SJSA1 (cell line): ENCODE measurements at regions not wholly inside any gene's neighbourhood (a gene's known extent, or its start where the extent isn't known, plus 50 kb on each side); places are given as distances from the start of the nearest gene placed in this dataset.
A peak's percentile ranks its signal among the peaks of the same experiment; 100 is the strongest.
"Not testable (repeated sequence)": the region's sequence is repeated elsewhere in the genome, so short reads cannot be mapped to it uniquely, and the experiment has no call there.

Experiments
- DNase-seq, 2 experiments: peaks; one replicate each; pipeline ENCODE4 v3.0.0-alpha.2; 2015 to 2020; ENCODE audit warnings: low spot score in 2 of 2, low read depth in 1 of 2
- H3K27ac ChIP-seq: fragments of 250-450 bp; sonication (Bioruptor Pico); 2 replicates; pipeline ENCODE4 v1.5.1; 2020; ENCODE audit warnings: mild to moderate bottlenecking, moderate library complexity
- H3K27me3 ChIP-seq: fragments of 250-450 bp; sonication (Bioruptor Pico); replicated peaks from 2 replicates; pipeline ENCODE4 v1.5.1; 2020; ENCODE audit warnings: mild to moderate bottlenecking, moderate library complexity
- H3K36me3 ChIP-seq: fragments of 250-450 bp; sonication (Bioruptor Pico); 2 replicates; pipeline ENCODE4 v1.5.1; 2020; ENCODE audit warnings: mild to moderate bottlenecking
- H3K4me1 ChIP-seq: fragments of 250-450 bp; sonication (Bioruptor Pico); replicated peaks from 2 replicates; pipeline ENCODE4 v1.6.1; 2021; ENCODE audit warnings: mild to moderate bottlenecking
- H3K4me3 ChIP-seq: fragments of 250-450 bp; sonication (Bioruptor Pico); 2 replicates; pipeline ENCODE4 v1.5.1; 2020; ENCODE audit warnings: mild to moderate bottlenecking
- H3K9me3 ChIP-seq: fragments of 250-450 bp; sonication (Bioruptor Pico); replicated peaks from 2 replicates; pipeline ENCODE4 v1.5.1; 2020; ENCODE audit warnings: mild to moderate bottlenecking

- H3K27ac ChIP-seq = no peak overlapping the region
- DNase-seq = no peak
- H3K9me3 ChIP-seq = no peaks in the 10 kb centered on the region
- H3K27me3 ChIP-seq = no peaks in the 10 kb centered on the region
- no peak overlapping the region for H3K4me3 ChIP-seq
- H3K36me3 ChIP-seq = no peaks in the 10 kb centered on the region
- no peaks in the 10 kb centered on the region for H3K4me1 ChIP-seq
These were observed 156.7 kb upstream of the NEGR1 start for GRCh38 chr1:72439036-72439435.

- Histone ChIP-seq H3K36me3 (no peaks in the 10 kb centered on the region), H3K27me3 (no peaks in the 10 kb centered on the region), H3K4me1 (no peaks in the 10 kb centered on the region), H3K9me3 (no peaks in the 10 kb centered on the region), H3K27ac (no peak overlapping the region), H3K4me3 (no peak overlapping the region)
- no peak for DNase-seq
These were observed 155.9 kb upstream of the NEGR1 start for GRCh38 chr1:72438270-72438669.

GRCh38 chr1:72435025-72435424, 152.7 kb upstream of the NEGR1 start:
- DNase-seq = no peak
- no peaks in the 10 kb centered on the region for H3K4me1 ChIP-seq
- H3K27me3 ChIP-seq = no peaks in the 10 kb centered on the region
- no peak overlapping the region for H3K27ac ChIP-seq
- no peak overlapping the region for H3K4me3 ChIP-seq
- no peaks in the 10 kb centered on the region for H3K9me3 ChIP-seq
- H3K36me3 ChIP-seq = no peaks in the 10 kb centered on the region

DNA sequence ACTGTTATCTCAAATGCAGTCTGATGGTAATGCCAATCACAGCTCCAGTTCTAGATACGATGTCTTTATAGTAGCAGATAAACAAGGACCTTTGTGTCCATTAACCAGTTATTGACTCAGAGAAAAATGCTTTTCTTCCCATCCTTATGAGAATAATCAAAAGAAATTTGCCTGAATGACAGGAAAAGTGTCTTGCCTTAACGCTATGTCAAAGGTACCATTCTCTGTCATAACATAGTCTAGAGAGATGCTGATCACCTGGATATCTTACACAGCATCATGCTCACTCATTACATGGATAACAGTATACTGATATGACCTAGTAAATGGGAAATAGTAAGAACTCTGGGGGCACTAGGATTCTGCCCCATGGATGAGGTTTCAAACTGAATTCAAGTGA, 151.7 kb upstream of the NEGR1 start:
- Histone ChIP-seq H3K4me1 (no peaks in the 10 kb centered on the region), H3K27ac (no peak overlapping the region), H3K36me3 (no peaks in the 10 kb centered on the region), H3K4me3 (no peak overlapping the region), H3K9me3 (no peaks in the 10 kb centered on the region), H3K27me3 (no peaks in the 10 kb centered on the region)
- DNase-seq = no peak

- Histone ChIP-seq H3K4me1 (no peaks in the 10 kb centered on the region), H3K9me3 (no peaks in the 10 kb centered on the region), H3K4me3 (no peak overlapping the region), H3K27ac (no peak overlapping the region), H3K36me3 (no peaks in the 10 kb centered on the region), H3K27me3 (no peaks in the 10 kb centered on the region)
- no peak for DNase-seq
These were observed 151.3 kb upstream of the NEGR1 start for GRCh38 chr1:72433591-72433990.

DNA sequence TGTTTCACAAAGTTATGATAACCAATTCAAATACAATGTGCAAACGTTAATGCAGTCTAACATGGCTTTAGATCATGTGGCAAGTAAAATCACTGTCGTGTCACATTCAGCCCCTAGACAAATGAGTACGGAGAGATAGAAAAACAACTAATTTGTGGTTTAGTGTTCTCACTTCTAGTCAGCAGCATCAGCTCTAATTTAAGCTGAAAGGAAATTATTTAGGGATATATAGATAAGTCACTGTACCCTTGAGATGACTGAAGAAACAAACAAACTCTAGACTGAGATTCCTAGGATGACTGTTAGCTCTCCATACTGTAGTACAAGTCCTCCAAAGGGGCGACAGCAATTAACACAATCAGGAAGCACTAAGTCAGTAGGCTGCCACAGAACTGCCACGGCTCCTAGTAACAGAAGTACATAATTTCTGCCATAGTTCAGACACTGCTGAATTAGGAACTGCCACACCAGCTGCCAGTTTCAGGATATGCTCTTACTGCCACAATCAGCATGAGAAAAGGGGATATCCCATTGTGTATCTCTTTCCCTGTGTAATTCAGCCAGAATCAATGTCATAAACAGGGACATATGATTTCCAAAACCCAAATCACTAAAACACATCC, 150.4 kb upstream of the NEGR1 start:
- Histone ChIP-seq H3K4me1 (no peaks in the 10 kb centered on the region), H3K9me3 (no peaks in the 10 kb centered on the region), H3K27me3 (no peaks in the 10 kb centered on the region), H3K4me3 (no peak overlapping the region), H3K27ac (no peak overlapping the region), H3K36me3 (no peaks in the 10 kb centered on the region)
- DNase-seq = no peak

DNA sequence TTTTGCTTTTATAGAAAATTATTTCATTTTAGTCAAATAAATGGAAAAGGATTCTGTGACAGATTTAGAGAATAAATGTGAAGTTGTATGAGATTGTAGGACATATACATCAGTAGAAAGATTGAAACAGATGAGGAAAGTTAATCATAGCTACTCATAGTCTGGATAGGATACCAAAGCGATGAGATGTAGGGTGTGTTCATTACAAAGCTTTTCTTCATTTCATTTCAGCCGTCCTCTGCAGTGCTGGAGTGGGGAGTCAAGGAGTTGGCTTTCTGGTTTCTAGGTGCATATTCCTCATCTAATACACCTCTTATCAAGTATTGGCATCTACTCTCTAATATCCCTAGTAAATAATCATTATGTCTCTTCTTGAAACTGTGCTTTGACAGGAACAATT, 149.5 kb upstream of the NEGR1 start:
- DNase-seq = no peak
- Histone ChIP-seq H3K4me1 (no peaks in the 10 kb centered on the region), H3K4me3 (no peak overlapping the region), H3K36me3 (no peaks in the 10 kb centered on the region), H3K27me3 (no peaks in the 10 kb centered on the region), H3K27ac (no peak overlapping the region), H3K9me3 (no peaks in the 10 kb centered on the region)

- not testable (repeated sequence) for H3K4me3 ChIP-seq, H3K9me3 ChIP-seq, DNase-seq, H3K36me3 ChIP-seq, H3K4me1 ChIP-seq, H3K27me3 ChIP-seq, H3K27ac ChIP-seq
These were observed 145.9 kb upstream of the NEGR1 start for GRCh38 chr1:72428276-72428675.

DNA sequence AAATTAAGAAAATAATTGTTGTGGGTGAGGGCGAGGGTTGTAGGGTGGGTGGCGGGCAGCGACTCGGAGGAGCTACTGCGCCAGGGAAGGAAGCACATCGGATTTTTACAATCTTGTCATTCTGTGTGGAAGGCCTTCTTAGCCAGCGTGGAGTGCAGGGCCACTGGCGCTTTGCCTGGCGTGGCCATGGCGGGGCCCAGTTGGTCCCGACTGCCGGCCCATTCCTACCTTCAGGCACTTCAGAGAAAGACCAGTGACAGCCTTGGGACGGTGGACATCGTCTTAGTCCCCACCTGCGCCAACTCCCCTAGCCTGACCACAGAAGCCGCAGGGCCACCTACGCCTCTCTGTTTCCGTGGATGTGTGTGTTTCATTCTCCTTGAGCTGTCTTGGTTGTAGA, 136.9 kb upstream of the NEGR1 start:
- H3K4me3 ChIP-seq = no peak overlapping the region
- no peak overlapping the region for H3K27ac ChIP-seq
- H3K27me3 ChIP-seq = no peaks in the 10 kb centered on the region
- no peak for DNase-seq
- no peaks in the 10 kb centered on the region; the same call in 1 of the 2 replicates for H3K9me3 ChIP-seq
- no peaks in the 10 kb centered on the region for H3K36me3 ChIP-seq
- no peaks in the 10 kb centered on the region for H3K4me1 ChIP-seq

DNA sequence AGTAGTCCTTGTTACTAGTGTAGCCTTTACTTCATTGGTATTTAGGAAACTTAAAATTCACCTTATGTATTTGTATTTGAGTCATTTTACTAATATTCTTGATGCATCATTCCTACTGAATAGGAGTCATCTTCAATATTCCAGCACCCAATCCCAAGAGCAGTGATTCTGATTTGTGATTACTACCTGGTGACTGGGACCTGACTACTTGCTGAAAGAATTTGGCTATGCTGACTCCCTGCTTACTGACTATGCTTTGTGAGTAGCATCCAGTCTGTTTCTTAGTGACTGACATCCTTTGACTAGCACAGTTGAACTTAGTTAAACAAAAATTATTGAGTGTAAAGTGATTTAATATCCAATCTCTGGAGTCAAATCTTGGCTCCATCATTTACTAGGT, 129.9 kb upstream of the NEGR1 start:
- Histone ChIP-seq H3K27me3 (no peaks in the 10 kb centered on the region), H3K9me3 (no peaks in the 10 kb centered on the region), H3K4me1 (no peaks in the 10 kb centered on the region), H3K4me3 (no peak overlapping the region), H3K27ac (no peak overlapping the region), H3K36me3 (no peaks in the 10 kb centered on the region)
- no peak for DNase-seq

- 0 out of 2 replicates have a peak, but pooled peaks cover 2% of the 10 kb centered on the region for H3K9me3 ChIP-seq
- no peak overlapping the region for H3K27ac ChIP-seq
- no peaks in the 10 kb centered on the region for H3K36me3 ChIP-seq
- DNase-seq = no peak
- H3K4me1 ChIP-seq = no peaks in the 10 kb centered on the region
- no peak overlapping the region for H3K4me3 ChIP-seq
- H3K27me3 ChIP-seq = no peaks in the 10 kb centered on the region
These were observed 117.5 kb upstream of the NEGR1 start for GRCh38 chr1:72399807-72400206.

GRCh38 chr1:72397786-72398185, 115.4 kb upstream of the NEGR1 start:
- DNase-seq = peak in 1 of 2 experiments; percentile 17
- Histone ChIP-seq H3K4me1 (no peaks in the 10 kb centered on the region), H3K4me3 (no peak overlapping the region), H3K36me3 (no peaks in the 10 kb centered on the region), H3K27me3 (no peaks in the 10 kb centered on the region), H3K9me3 (0 out of 2 replicates have a peak, but pooled peaks cover 2% of the 10 kb centered on the region), H3K27ac (no peak overlapping the region)

DNA sequence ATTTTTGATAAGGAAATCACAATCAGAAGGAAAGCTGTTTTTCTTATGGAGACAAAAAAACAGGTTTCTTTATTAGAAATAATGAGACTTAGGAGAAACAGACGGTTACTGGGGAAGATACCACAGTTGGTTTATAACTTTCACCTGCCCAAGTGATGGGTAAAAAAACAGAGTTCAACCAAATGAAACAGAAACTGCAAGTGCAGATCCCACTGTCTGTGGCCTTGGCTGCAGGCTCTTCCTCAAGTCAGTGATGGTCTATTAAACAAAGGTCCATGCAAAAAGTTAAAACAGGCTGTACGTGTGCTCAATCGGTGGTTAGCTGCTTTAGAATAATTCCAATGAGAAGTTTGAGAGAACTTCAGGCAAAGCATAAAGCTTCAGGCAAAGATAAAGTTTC, 112.1 kb upstream of the NEGR1 start:
- H3K36me3 ChIP-seq = no peaks in the 10 kb centered on the region

DNA sequence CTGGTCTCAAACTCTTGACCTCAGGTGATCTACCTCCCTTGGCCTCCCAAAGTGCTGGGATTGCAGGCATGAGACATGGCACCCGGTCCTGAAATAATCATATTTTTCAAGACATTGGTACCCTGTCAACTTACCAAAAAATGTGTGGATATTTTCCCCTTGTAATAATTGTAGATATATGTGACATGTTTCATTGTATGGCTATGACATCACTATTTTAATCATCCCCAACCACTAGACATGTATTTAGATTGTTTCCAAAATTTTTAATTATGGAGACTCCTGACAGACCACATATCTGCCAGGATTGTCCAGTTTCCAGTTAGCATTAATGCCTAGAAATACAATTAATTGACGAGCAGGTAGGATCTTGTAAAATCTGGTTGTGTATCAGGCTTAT, 96.7 kb upstream of the NEGR1 start:
- DNase-seq = no peak
- Histone ChIP-seq H3K27ac (no peak overlapping the region), H3K4me1 (no peaks in the 10 kb centered on the region), H3K27me3 (no peaks in the 10 kb centered on the region), H3K9me3 (no peaks in the 10 kb centered on the region), H3K36me3 (no peaks in the 10 kb centered on the region), H3K4me3 (no peak overlapping the region)

More for the DNA sequence above, 112.1 kb upstream of the NEGR1 start:
- Histone ChIP-seq H3K4me3 (no peak overlapping the region), H3K27ac (no peak overlapping the region), H3K27me3 (no peaks in the 10 kb centered on the region), H3K4me1 (no peaks in the 10 kb centered on the region), H3K9me3 (0 out of 2 replicates have a peak, but pooled peaks cover 2% of the 10 kb centered on the region)
- no peak for DNase-seq

- H3K9me3 ChIP-seq = no peaks in the 10 kb centered on the region
- no peak overlapping the region for H3K4me3 ChIP-seq
- no peaks in the 10 kb centered on the region for H3K36me3 ChIP-seq
- no peaks in the 10 kb centered on the region for H3K27me3 ChIP-seq
- DNase-seq = no peak
- no peaks in the 10 kb centered on the region for H3K4me1 ChIP-seq
- no peak overlapping the region for H3K27ac ChIP-seq
These were observed 92.9 kb upstream of the NEGR1 start for GRCh38 chr1:72375226-72375625.
